Trophoblast cell (in vitro differentiated cells and primary cell): ENCODE measurements at regions not wholly inside any gene's neighbourhood (a gene's known extent, or its start where the extent isn't known, plus 50 kb on each side); places are given as distances from the start of the nearest gene placed in this dataset.

Source experiments
- DNase-seq, 2 donors: peaks; one replicate each; pipeline ENCODE4 v3.0.0-alpha.2; 2016
- H2AFZ ChIP-seq: 2 replicates; pipeline ENCODE4 v1.6.1; 2013; ENCODE audit warnings: low read length, moderate library complexity, mild to moderate bottlenecking; ENCODE audit not compliant: insufficient read depth, poor library complexity
- H2AK5ac ChIP-seq: 2 replicates; pipeline ENCODE4 v1.6.1; 2013; ENCODE audit warnings: mild to moderate bottlenecking, low read length
- H2BK120ac ChIP-seq: 2 replicates; pipeline ENCODE4 v1.6.1; 2013; ENCODE audit warnings: low read length, mild to moderate bottlenecking, moderate library complexity; ENCODE audit not compliant: insufficient read depth, poor library complexity
- H2BK12ac ChIP-seq: 2 replicates; pipeline ENCODE4 v1.6.1; 2013; ENCODE audit warnings: mild to moderate bottlenecking, low read length, moderate library complexity
- H2BK5ac ChIP-seq: 2 replicates; pipeline ENCODE4 v1.6.1; 2013; ENCODE audit warnings: low read length, low read depth, moderate library complexity, mild to moderate bottlenecking; ENCODE audit not compliant: poor library complexity
- H3K14ac ChIP-seq: 2 replicates; pipeline ENCODE4 v1.6.1; 2013; ENCODE audit warnings: mild to moderate bottlenecking, low read length
- H3K18ac ChIP-seq: 2 replicates; pipeline ENCODE4 v1.6.1; 2013; ENCODE audit warnings: mild to moderate bottlenecking, low read length
- H3K23ac ChIP-seq: 2 replicates; pipeline ENCODE4 v1.6.1; 2013; ENCODE audit warnings: low read length
- H3K27ac ChIP-seq: 2 replicates; pipeline ENCODE4 v1.5.1; 2013; ENCODE audit warnings: low read depth, mild to moderate bottlenecking, inconsistent platforms, low read length, moderate library complexity
- H3K27me3 ChIP-seq: 2 replicates; pipeline ENCODE4 v1.6.1; 2013; ENCODE audit warnings: inconsistent platforms, mild to moderate bottlenecking, low read length, moderate library complexity; ENCODE audit not compliant: insufficient read depth
- H3K36me3 ChIP-seq, 2 experiments: 1 replicate in 1 of 2; 2 replicates in 1 of 2; pipeline ENCODE4 v1.6.1; 2013; ENCODE audit warnings: low read length in 2 of 2, mild to moderate bottlenecking in 2 of 2, moderate library complexity in 1 of 2; ENCODE audit not compliant: insufficient read depth in 2 of 2, control insufficient read depth in 1 of 2
- H3K4ac ChIP-seq: 2 replicates; pipeline ENCODE4 v1.6.1; 2013; ENCODE audit warnings: low read depth, mild to moderate bottlenecking, low read length, moderate library complexity
- H3K4me1 ChIP-seq, 2 experiments: 1 replicate in 1 of 2; 2 replicates in 1 of 2; pipeline ENCODE4 v1.6.1; 2013; ENCODE audit warnings: low read length in 2 of 2, mild to moderate bottlenecking in 2 of 2, moderate library complexity in 1 of 2; ENCODE audit not compliant: insufficient read depth in 2 of 2, control insufficient read depth in 1 of 2
- H3K4me2 ChIP-seq: 2 replicates; pipeline ENCODE4 v1.6.1; 2013; ENCODE audit warnings: inconsistent platforms, mild to moderate bottlenecking, low read length, moderate library complexity
- H3K4me3 ChIP-seq: 2 replicates; pipeline ENCODE4 v1.5.1; 2013; ENCODE audit warnings: mild to moderate bottlenecking, low read depth, low read length, inconsistent platforms
- H3K79me1 ChIP-seq: one replicate; pipeline ENCODE4 v1.6.1; 2013; ENCODE audit warnings: low read length
- H3K79me2 ChIP-seq: 2 replicates; pipeline ENCODE4 v1.6.1; 2013; ENCODE audit warnings: low read length, mild to moderate bottlenecking; ENCODE audit not compliant: control insufficient read depth, insufficient read depth, poor library complexity
- H3K9ac ChIP-seq: 2 replicates; pipeline ENCODE4 v1.6.1; 2013; ENCODE audit warnings: mild to moderate bottlenecking, low read length
- H3K9me3 ChIP-seq: 2 replicates; pipeline ENCODE4 v1.6.1; 2013; ENCODE audit warnings: low read depth, mild to moderate bottlenecking, control low read depth, inconsistent platforms, low read length; ENCODE audit not compliant: insufficient read depth
- H4K12ac ChIP-seq: 2 replicates; pipeline ENCODE4 v1.6.1; 2013; ENCODE audit warnings: low read depth, mild to moderate bottlenecking, low read length, moderate library complexity
- H4K8ac ChIP-seq: 2 replicates; pipeline ENCODE4 v1.6.1; 2013; ENCODE audit warnings: low read depth, mild to moderate bottlenecking, low read length, moderate library complexity
- H4K91ac ChIP-seq: one replicate; pipeline ENCODE4 v1.6.1; 2013; ENCODE audit warnings: low read depth, mild to moderate bottlenecking, low read length, moderate library complexity
- WGBS: extraction: QIAGEN DNeasy Blood & Tissue Kit; methylation state at CpG from one replicate; pipeline ENCODE4 v1.1.7; 2013; ENCODE audit warnings: missing lambda C conversion rate; ENCODE audit not compliant: insufficient read length, insufficient coverage; ENCODE audit errors: extremely low coverage; 5-methylcytosine and 5-hydroxymethylcytosine counted together

DNA sequence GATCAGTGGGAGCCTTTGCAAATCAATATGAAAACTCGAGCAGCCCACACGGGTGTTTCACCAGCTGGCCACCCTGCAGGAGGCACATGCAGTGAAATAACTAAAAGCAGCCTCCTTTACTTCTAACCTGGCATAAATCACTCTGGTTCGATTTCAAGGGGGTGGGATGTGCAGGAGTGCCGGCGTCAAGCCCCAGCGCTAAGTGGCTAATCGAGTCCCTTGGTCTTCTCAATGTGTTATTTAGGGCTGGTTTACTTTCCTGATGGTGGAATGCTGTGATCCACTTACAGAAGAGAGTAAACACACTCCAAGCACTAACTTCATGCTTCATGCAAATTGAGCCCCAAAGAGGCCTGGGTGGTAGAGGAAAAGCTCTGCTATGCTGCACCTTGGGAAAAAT lies 109.4 kb downstream of the TMEM174 start:
- H4K12ac ChIP-seq = no peak overlapping the region
- H3K9ac ChIP-seq = no peak overlapping the region
- H3K4ac ChIP-seq = no peak overlapping the region
- H2BK120ac ChIP-seq = no peak overlapping the region
- H2AK5ac ChIP-seq = no peak overlapping the region
- no peak overlapping the region for H3K18ac ChIP-seq
- no peak overlapping the region for H2AFZ ChIP-seq
- H3K79me1 ChIP-seq = no peaks in the 10 kb centered on the region
- H2BK12ac ChIP-seq = no peak overlapping the region
- no peak overlapping the region for H3K4me2 ChIP-seq
- H4K91ac ChIP-seq = no peak overlapping the region
- no peak overlapping the region for H3K14ac ChIP-seq
- H3K36me3 ChIP-seq = no peaks in the 10 kb centered on the region
- no peak overlapping the region for H4K8ac ChIP-seq
- no peaks in the 10 kb centered on the region for H3K9me3 ChIP-seq
- H3K23ac ChIP-seq = no peak overlapping the region
- H3K27me3 ChIP-seq = no peaks in the 10 kb centered on the region
- WGBS = no CpG with 5 or more reads among the region's 7 CpGs
- H3K4me1 ChIP-seq = no peaks in the 10 kb centered on the region
- no peaks in the 10 kb centered on the region for H3K79me2 ChIP-seq
- H3K4me3 ChIP-seq = no peak overlapping the region
- no peak for DNase-seq
- no peak overlapping the region for H3K27ac ChIP-seq
- H2BK5ac ChIP-seq = no peak overlapping the region

DNA sequence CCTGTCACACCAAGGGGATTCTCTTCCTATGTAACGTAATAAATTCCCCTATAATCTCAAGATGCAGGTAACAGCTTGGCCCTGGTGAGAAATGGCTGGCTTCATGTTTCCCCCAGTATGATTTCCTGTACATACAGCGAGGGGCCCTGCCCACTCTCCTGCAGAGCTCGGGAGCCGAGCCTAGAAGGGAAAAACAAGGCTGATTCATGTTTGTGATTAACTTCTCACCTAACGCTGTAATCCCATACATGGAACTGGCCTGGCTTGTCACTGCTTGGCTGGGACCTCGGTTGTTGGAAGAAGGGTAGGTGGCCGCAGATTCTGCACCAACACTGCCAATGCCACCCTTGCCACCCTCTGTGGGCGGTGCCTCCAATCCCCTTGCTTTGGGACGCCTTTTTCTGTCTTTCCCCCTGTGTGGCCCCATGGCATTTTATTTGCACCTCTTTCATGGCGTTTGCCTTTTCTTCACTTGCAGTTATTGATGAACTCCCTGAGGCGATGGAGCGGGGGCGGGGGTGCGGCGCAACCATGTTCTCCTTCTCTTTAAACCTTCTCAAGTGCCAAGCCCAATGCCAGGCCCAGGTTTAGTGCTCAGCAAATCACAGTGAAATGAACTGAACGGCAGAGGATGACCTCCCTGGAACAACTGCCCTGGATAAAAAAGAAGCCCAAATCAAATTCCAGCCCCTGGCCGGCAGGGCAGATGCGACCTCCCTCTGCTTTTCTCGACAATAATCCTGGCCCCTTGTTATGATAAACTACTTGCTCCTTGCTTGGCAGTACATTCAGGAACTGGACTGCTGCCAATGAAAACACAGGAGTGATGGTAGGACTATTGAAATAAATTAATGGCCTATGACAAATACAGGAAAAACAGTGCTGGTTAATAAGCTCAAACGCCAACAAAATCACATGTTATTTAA lies 108.1 kb downstream of the TMEM174 start:
- H3K27ac ChIP-seq = no peak overlapping the region
- no peak overlapping the region for H2AFZ ChIP-seq
- H2AK5ac ChIP-seq = no peak overlapping the region
- no peaks in the 10 kb centered on the region for H3K79me2 ChIP-seq
- H2BK120ac ChIP-seq = no peak overlapping the region
- no peak overlapping the region for H4K8ac ChIP-seq
- H3K14ac ChIP-seq = no peak overlapping the region
- H3K4me3 ChIP-seq = no peak overlapping the region
- no peak overlapping the region for H4K91ac ChIP-seq
- H3K23ac ChIP-seq = no peak overlapping the region
- H3K79me1 ChIP-seq = no peaks in the 10 kb centered on the region
- no peak overlapping the region for H3K9ac ChIP-seq
- no peaks in the 10 kb centered on the region for H3K4me1 ChIP-seq
- no peak overlapping the region for H2BK5ac ChIP-seq
- no CpG with 5 or more reads among the region's 20 CpGs for WGBS
- H3K4ac ChIP-seq = no peak overlapping the region
- H3K36me3 ChIP-seq = no peaks in the 10 kb centered on the region
- no peak overlapping the region for H4K12ac ChIP-seq
- no peak overlapping the region for H3K4me2 ChIP-seq
- H3K9me3 ChIP-seq = no peaks in the 10 kb centered on the region
- H2BK12ac ChIP-seq = no peak overlapping the region
- H3K18ac ChIP-seq = no peak overlapping the region
- no peak for DNase-seq
- no peaks in the 10 kb centered on the region for H3K27me3 ChIP-seq

DNA sequence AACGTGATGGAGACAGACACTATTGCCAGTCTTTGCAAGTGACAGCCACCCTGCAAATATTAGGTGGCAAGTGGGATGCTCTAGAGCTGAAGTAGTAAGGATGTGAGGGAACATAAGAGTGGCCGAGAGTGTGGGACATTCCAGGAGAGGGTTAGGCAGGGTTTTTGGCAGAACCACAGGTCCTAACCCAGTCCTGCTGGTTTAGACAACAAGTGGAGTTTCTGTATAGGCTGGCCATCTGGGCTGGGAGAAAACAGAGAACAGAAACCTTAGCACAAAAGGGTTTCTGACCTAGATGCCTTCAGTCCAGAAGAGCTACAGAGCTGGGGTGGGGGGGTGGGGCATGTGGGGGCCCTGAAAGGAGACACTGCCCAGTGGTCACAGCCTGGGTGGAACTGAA lies 107.4 kb downstream of the TMEM174 start:
- no peaks in the 10 kb centered on the region for H3K36me3 ChIP-seq
- H3K27me3 ChIP-seq = no peaks in the 10 kb centered on the region
- no peak overlapping the region for H3K14ac ChIP-seq
- H3K79me1 ChIP-seq = no peaks in the 10 kb centered on the region
- no peak overlapping the region for H4K8ac ChIP-seq
- no peaks in the 10 kb centered on the region for H3K4me1 ChIP-seq
- no peak overlapping the region for H3K23ac ChIP-seq
- no peak overlapping the region for H3K4ac ChIP-seq
- no peak overlapping the region for H3K27ac ChIP-seq
- WGBS = no CpG with 5 or more reads among the region's 2 CpGs
- no peak overlapping the region for H2AFZ ChIP-seq
- no peak overlapping the region for H4K12ac ChIP-seq
- H3K79me2 ChIP-seq = no peaks in the 10 kb centered on the region
- H2BK5ac ChIP-seq = no peak overlapping the region
- no peak overlapping the region for H4K91ac ChIP-seq
- no peak overlapping the region for H3K4me2 ChIP-seq
- H3K4me3 ChIP-seq = no peak overlapping the region
- no peak overlapping the region for H2AK5ac ChIP-seq
- H3K9me3 ChIP-seq = no peaks in the 10 kb centered on the region
- H3K9ac ChIP-seq = no peak overlapping the region
- no peak overlapping the region for H2BK12ac ChIP-seq
- H2BK120ac ChIP-seq = no peak overlapping the region
- H3K18ac ChIP-seq = no peak overlapping the region
- no peak for DNase-seq

DNA sequence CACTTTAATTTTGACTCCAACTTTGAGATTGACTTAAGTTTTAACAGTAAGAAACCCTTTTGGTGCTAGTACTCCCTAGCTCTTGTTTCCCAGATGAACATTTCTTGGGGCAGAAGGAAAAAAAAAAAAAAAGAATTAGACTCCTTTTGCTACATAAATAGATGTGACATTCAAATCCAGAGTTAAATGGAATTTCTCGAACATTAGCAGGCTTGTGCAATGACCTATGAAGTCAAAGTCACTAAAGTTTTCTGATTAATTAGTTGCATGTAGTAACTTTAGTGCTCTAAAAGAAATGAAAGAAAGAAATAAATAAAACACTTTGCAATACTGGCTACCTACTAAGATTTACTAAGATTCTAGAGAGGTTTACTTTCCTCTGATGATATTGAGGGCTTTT lies 106.8 kb downstream of the TMEM174 start:
- H3K18ac ChIP-seq = no peak overlapping the region
- H3K9ac ChIP-seq = no peak overlapping the region
- no peaks in the 10 kb centered on the region for H3K79me2 ChIP-seq
- no peaks in the 10 kb centered on the region for H3K9me3 ChIP-seq
- H2BK5ac ChIP-seq = no peak overlapping the region
- peaks cover 0 to 3% of the 10 kb centered on the region in 2 experiments for H3K4me1 ChIP-seq
- no peak overlapping the region for H3K14ac ChIP-seq
- no peak overlapping the region for H4K8ac ChIP-seq
- no peaks in the 10 kb centered on the region for H3K79me1 ChIP-seq
- no peak overlapping the region for H4K12ac ChIP-seq
- no peak overlapping the region for H2BK12ac ChIP-seq
- no CpG with 5 or more reads among the region's 1 CpG for WGBS
- DNase-seq = no peak
- no peak overlapping the region for H3K4me2 ChIP-seq
- no peak overlapping the region for H3K23ac ChIP-seq
- no peak overlapping the region for H2AFZ ChIP-seq
- no peak overlapping the region for H2AK5ac ChIP-seq
- no peak overlapping the region for H3K4me3 ChIP-seq
- H3K4ac ChIP-seq = no peak overlapping the region
- H2BK120ac ChIP-seq = no peak overlapping the region
- H3K27me3 ChIP-seq = no peaks in the 10 kb centered on the region
- no peak overlapping the region for H4K91ac ChIP-seq
- H3K27ac ChIP-seq = no peak overlapping the region
- H3K36me3 ChIP-seq = no peaks in the 10 kb centered on the region
